H9 (cell line): ENCODE measurements at regions not wholly inside any gene's neighbourhood (a gene's known extent, or its start where the extent isn't known, plus 50 kb on each side); places are given as distances from the start of the nearest gene placed in this dataset.

Experiments
- DNase-seq: peaks from one replicate; pipeline ENCODE4 v3.0.0-alpha.2; 2017
- H2AFZ ChIP-seq: one replicate; pipeline ENCODE4 v1.6.1; 2013; ENCODE audit warnings: mild to moderate bottlenecking, low read length, control low read depth, moderate library complexity
- H2AK5ac ChIP-seq: 2 replicates; pipeline ENCODE4 v1.6.1; 2013; ENCODE audit warnings: low read length, control low read depth, mixed read lengths; ENCODE audit not compliant: insufficient read length
- H2BK120ac ChIP-seq: one replicate; pipeline ENCODE4 v1.6.1; 2013; ENCODE audit warnings: low read depth, mild to moderate bottlenecking, low read length, control low read depth, inconsistent platforms; ENCODE audit not compliant: poor library complexity, severe bottlenecking
- H2BK12ac ChIP-seq: 2 replicates; pipeline ENCODE4 v1.6.1; 2013; ENCODE audit warnings: low read length, control low read depth, mixed read lengths, low read depth; ENCODE audit not compliant: insufficient read length
- H2BK15ac ChIP-seq: 2 replicates; pipeline ENCODE4 v1.6.1; 2013; ENCODE audit warnings: low read depth, low read length, control low read depth
- H2BK20ac ChIP-seq: one replicate; pipeline ENCODE4 v1.6.1; 2013; ENCODE audit warnings: low read depth, mild to moderate bottlenecking, low read length, control low read depth, inconsistent platforms; ENCODE audit not compliant: poor library complexity, severe bottlenecking
- H2BK5ac ChIP-seq: 2 replicates; pipeline ENCODE4 v1.6.1; 2013; ENCODE audit warnings: low read length, control low read depth, mixed read lengths; ENCODE audit not compliant: insufficient read length
- H3K14ac ChIP-seq: 2 replicates; pipeline ENCODE4 v1.6.1; 2013; ENCODE audit warnings: low read length, control low read depth; ENCODE audit not compliant: insufficient read depth
- H3K18ac ChIP-seq: 2 replicates; pipeline ENCODE4 v1.6.1; 2013; ENCODE audit warnings: low read depth, mild to moderate bottlenecking, mixed read lengths, low read length, control low read depth; ENCODE audit not compliant: insufficient read length
- H3K23ac ChIP-seq: 2 replicates; pipeline ENCODE4 v1.6.1; 2013; ENCODE audit warnings: low read length, control low read depth, mixed read lengths, low read depth; ENCODE audit not compliant: insufficient read length
- H3K23me2 ChIP-seq: 2 replicates; pipeline ENCODE4 v1.6.1; 2013; ENCODE audit warnings: low read depth, mild to moderate bottlenecking, mixed read lengths, low read length, control low read depth; ENCODE audit not compliant: insufficient read length, poor library complexity, severe bottlenecking
- H3K27ac ChIP-seq: 2 replicates; pipeline ENCODE4 v1.5.1; 2013; ENCODE audit warnings: low read length, control low read depth, mixed read lengths, low read depth; ENCODE audit not compliant: insufficient read length
- H3K27me3 ChIP-seq: 2 replicates; pipeline ENCODE4 v1.6.1; 2013; ENCODE audit warnings: low read length, control low read depth, inconsistent platforms; ENCODE audit not compliant: insufficient read depth
- H3K4ac ChIP-seq: 2 replicates; pipeline ENCODE4 v1.6.1; 2013; ENCODE audit warnings: low read depth, mild to moderate bottlenecking, control low read depth, inconsistent platforms, low read length, moderate library complexity
- H3K4me1 ChIP-seq: 2 replicates; pipeline ENCODE4 v1.6.1; 2013; ENCODE audit warnings: low read length, control low read depth, inconsistent platforms; ENCODE audit not compliant: insufficient read depth
- H3K4me2 ChIP-seq: 2 replicates; pipeline ENCODE4 v1.6.1; 2013; ENCODE audit warnings: low read length, control low read depth, mixed read lengths; ENCODE audit not compliant: insufficient read length, insufficient read depth
- H3K56ac ChIP-seq: 2 replicates; pipeline ENCODE4 v1.6.1; 2013; ENCODE audit warnings: low read depth, mild to moderate bottlenecking, mixed read lengths, low read length, control low read depth; ENCODE audit not compliant: insufficient read length
- H3K79me1 ChIP-seq: 2 replicates; pipeline ENCODE4 v1.6.1; 2013; ENCODE audit warnings: low read depth, mild to moderate bottlenecking, moderate library complexity, low read length, control low read depth, inconsistent platforms; ENCODE audit not compliant: insufficient read depth, poor library complexity, severe bottlenecking
- H3K79me2 ChIP-seq: 2 replicates; pipeline ENCODE4 v1.6.1; 2013; ENCODE audit warnings: low read length, control low read depth, inconsistent platforms; ENCODE audit not compliant: insufficient read depth
- H3K9ac ChIP-seq: 2 replicates; pipeline ENCODE4 v1.6.1; 2013; ENCODE audit warnings: low read length, control low read depth, mixed read lengths; ENCODE audit not compliant: insufficient read length; ENCODE audit errors: extremely low read depth
- H3K9me3 ChIP-seq: one replicate; pipeline ENCODE4 v1.6.1; 2013; ENCODE audit warnings: low read depth, low read length, inconsistent platforms; ENCODE audit not compliant: control insufficient read depth
- H3T11ph ChIP-seq: one replicate; pipeline ENCODE4 v1.6.1; 2013; ENCODE audit warnings: mild to moderate bottlenecking, low read length, control low read depth, inconsistent platforms
- H4K20me1 ChIP-seq: one replicate; pipeline ENCODE4 v1.6.1; 2013; ENCODE audit not compliant: control insufficient read depth, insufficient read length, insufficient read depth
- H4K5ac ChIP-seq: 2 replicates; pipeline ENCODE4 v1.6.1; 2013; ENCODE audit warnings: low read depth, mild to moderate bottlenecking, mixed read lengths, low read length, control low read depth; ENCODE audit not compliant: insufficient read length
- H4K8ac ChIP-seq: replicated peaks from 2 replicates; pipeline ENCODE4 v1.6.1; 2013; ENCODE audit warnings: low read length, control low read depth, mixed read lengths, low read depth; ENCODE audit not compliant: insufficient read length
- H4K91ac ChIP-seq: 2 replicates; pipeline ENCODE4 v1.6.1; 2013; ENCODE audit warnings: low read depth, mild to moderate bottlenecking, moderate library complexity, mixed read lengths, low read length, control low read depth; ENCODE audit not compliant: insufficient read length
- H3K27ac Mint-ChIP-seq, 3 experiments: 2 replicates in 2 of 3; 3 replicates in 1 of 3; pipeline ENCODE4 v1.8.0; 2020 to 2021; ENCODE audit warnings: mixed read lengths in 3 of 3, mild to moderate bottlenecking in 1 of 3, moderate library complexity in 1 of 3
- H3K27me3 Mint-ChIP-seq: 2 replicates; pipeline ENCODE4 v1.8.0; 2021; ENCODE audit warnings: low read depth, mild to moderate bottlenecking, moderate library complexity, mixed read lengths
- H3K36me3 Mint-ChIP-seq, 3 experiments: 2 replicates in 2 of 3; 3 replicates in 1 of 3; pipeline ENCODE4 v1.8.0; 2020 to 2021; ENCODE audit warnings: low read depth in 3 of 3, mixed read lengths in 3 of 3; ENCODE audit not compliant: insufficient read depth in 1 of 3
- H3K4me1 Mint-ChIP-seq, 2 experiments: 2 replicates each; pipeline ENCODE4 v1.8.0; 2020; ENCODE audit warnings: mixed read lengths in 2 of 2
- H3K4me3 Mint-ChIP-seq, 2 experiments: 2 replicates in 1 of 2; 3 replicates in 1 of 2; pipeline ENCODE4 v1.8.0; 2020 to 2021; ENCODE audit warnings: mild to moderate bottlenecking in 2 of 2, mixed read lengths in 2 of 2, moderate library complexity in 1 of 2
- H3K9me3 Mint-ChIP-seq, 2 experiments: 2 replicates in 1 of 2; 3 replicates in 1 of 2; pipeline ENCODE4 v1.8.0; 2020; ENCODE audit warnings: mild to moderate bottlenecking in 2 of 2, mixed read lengths in 2 of 2, moderate library complexity in 1 of 2
- CTCF ChIP-seq: fragments of 200-600 bp; sonication (generic); conservative IDR thresholded peaks from 3 replicates; pipeline ENCODE4 v1.8.0; 2021; ENCODE audit warnings: antibody characterized with exemption, mild to moderate bottlenecking
- WGBS: extraction: QIAGEN DNeasy Blood & Tissue Kit; methylation state at CpG from one replicate; pipeline ENCODE4 v1.1.7; 2013; ENCODE audit warnings: missing lambda C conversion rate, low lambda C conversion rate, mixed read lengths; ENCODE audit not compliant: insufficient read length; ENCODE audit errors: extremely low coverage; 5-methylcytosine and 5-hydroxymethylcytosine counted together

GRCh38 chr17:34198519-34198918 lies 56.6 kb upstream of the CCL2 start:
- no peaks in the 10 kb centered on the region for H3K23me2 ChIP-seq
- peaks cover 2 to 5% of the 10 kb centered on the region in 2 experiments; a peak in 3 of 4 replicates for H3K4me1 Mint-ChIP-seq
- no peaks in the 10 kb centered on the region for H3K79me2 ChIP-seq
- no peak overlapping the region for H2BK20ac ChIP-seq
- no peak overlapping the region for H2AK5ac ChIP-seq
- WGBS, result no CpG with 5 or more reads among the region's 1 CpG
- H2BK12ac ChIP-seq, result no peak overlapping the region
- DNase-seq, result no peak
- H3K27ac Mint-ChIP-seq, result no peak overlapping the region
- H3K23ac ChIP-seq, result no peak overlapping the region
- no peak overlapping the region for H2BK5ac ChIP-seq
- peaks cover 14% of the 10 kb centered on the region for H3K27me3 Mint-ChIP-seq
- H3K18ac ChIP-seq, result no peak overlapping the region
- no peak overlapping the region for H3K9ac ChIP-seq
- no peak overlapping the region for H2AFZ ChIP-seq
- no peak overlapping the region for H3K27ac ChIP-seq
- H3K4me2 ChIP-seq, result no peak overlapping the region
- no peak overlapping the region for H3T11ph ChIP-seq
- H4K91ac ChIP-seq, result no peak overlapping the region
- no peak overlapping the region for H3K56ac ChIP-seq
- H3K4me1 ChIP-seq, result no peaks in the 10 kb centered on the region
- H2BK15ac ChIP-seq, result no peak overlapping the region
- no peak overlapping the region for H3K14ac ChIP-seq
- H3K36me3 Mint-ChIP-seq, result 0 out of 7 replicates have a peak, but pooled peaks cover 0 to 4% (median 0%) of the 10 kb centered on the region in 3 experiments
- no peak overlapping the region for H2BK120ac ChIP-seq
- no peaks in the 10 kb centered on the region for H3K9me3 ChIP-seq
- H4K8ac ChIP-seq, result no peak overlapping the region
- H3K79me1 ChIP-seq, result no peaks in the 10 kb centered on the region
- no peaks in the 10 kb centered on the region for H3K27me3 ChIP-seq
- H4K5ac ChIP-seq, result no peak overlapping the region
- H3K4ac ChIP-seq, result no peak overlapping the region
- no peak overlapping the region for H3K4me3 Mint-ChIP-seq
- H3K9me3 Mint-ChIP-seq, result peaks cover 0 to 9% of the 10 kb centered on the region in 2 experiments; a peak in 4 of 5 replicates
- no peaks in the 10 kb centered on the region for H4K20me1 ChIP-seq
- no peak for TF ChIP-seq CTCF
